ENCODE measurements at regions not wholly inside any gene's neighbourhood (a gene's known extent, or its start where the extent isn't known, plus 50 kb on each side); places are given as distances from the start of the nearest gene placed in this dataset.

- H3K79me1 ChIP-seq (ENCODE audit: low read depth, low read length), result no peaks in the 10 kb centered on the region
- no peak overlapping the region for H3K18ac ChIP-seq (ENCODE audit: low read length)
- no peaks in the 10 kb centered on the region for H3K9me3 ChIP-seq (replicated peaks in 1 of 2; ENCODE audit: control insufficient read depth in 2 of 2, insufficient read depth in 1 of 2, low read depth in 1 of 2, low read length in 2 of 2)
- no peak overlapping the region for H2BK15ac ChIP-seq (ENCODE audit: low read length)
- H3K4me1 ChIP-seq (ENCODE audit: control insufficient read depth in 2 of 2, insufficient read depth in 1 of 2, low read depth in 1 of 2, low read length in 2 of 2), result peaks cover 1 to 3% of the 10 kb centered on the region in 2 donors
- no peak overlapping the region for H4K91ac ChIP-seq (ENCODE audit: low read depth, low read length, poor library complexity)
- H3K36me3 ChIP-seq (replicated peaks in 1 of 2; ENCODE audit: control insufficient read depth in 2 of 2, insufficient read depth in 2 of 2, low read length in 2 of 2), result no peaks in the 10 kb centered on the region
- no peak overlapping the region for H3K27ac ChIP-seq (replicated peaks; ENCODE audit: low read length)
- H3K4me2 ChIP-seq (ENCODE audit: insufficient read depth, low read length, poor library complexity, severe bottlenecking), result no peak overlapping the region
- no peak overlapping the region for H3K4ac ChIP-seq (ENCODE audit: low read length)
- H2BK120ac ChIP-seq (ENCODE audit: low read depth, low read length), result no peak overlapping the region
- no CpG with 5 or more reads among the region's 2 CpGs for WGBS, 2 donors (ENCODE audit: extremely low coverage in 2 of 2, insufficient read length in 2 of 2, insufficient replicate concordance in 1 of 2)
- no peak overlapping the region for H2AK5ac ChIP-seq (ENCODE audit: low read depth, low read length)
- H3K9ac ChIP-seq (ENCODE audit: low read depth, low read length, poor library complexity), result no peak overlapping the region
- H2BK5ac ChIP-seq (ENCODE audit: low read length), result no peak overlapping the region
- DNase-seq (ENCODE audit: low spot score), result no peak
- H2AFZ ChIP-seq (ENCODE audit: low read length), result no peak overlapping the region
- H3K4me3 ChIP-seq (ENCODE audit: low read length in 2 of 2), result no peak overlapping the region
- H3K23ac ChIP-seq (ENCODE audit: low read depth, low read length, poor library complexity), result no peak overlapping the region
- H3K14ac ChIP-seq (ENCODE audit: low read length), result no peak overlapping the region
- H3K27me3 ChIP-seq (ENCODE audit: control insufficient read depth in 3 of 3, insufficient read depth in 3 of 3, low read depth in 1 of 3, low read length in 3 of 3), result no peaks in the 10 kb centered on the region
- H4K8ac ChIP-seq (ENCODE audit: low read depth, low read length), result no peak overlapping the region
- no peak overlapping the region for H2BK12ac ChIP-seq (ENCODE audit: low read length)
These were observed 357.1 kb upstream of the TNP1 start for GRCh38 chr2:217216982-217217381.

- Histone ChIP-seq H3K27ac (replicated peaks; ENCODE audit: low read length) (no peak overlapping the region), H3K14ac (ENCODE audit: low read length) (no peak overlapping the region), H2BK12ac (ENCODE audit: low read length) (no peak overlapping the region), H3K4me1 (ENCODE audit: control insufficient read depth in 2 of 2, insufficient read depth in 1 of 2, low read depth in 1 of 2, low read length in 2 of 2) (peaks cover 1 to 3% of the 10 kb centered on the region in 2 donors), H3K9ac (ENCODE audit: low read depth, low read length, poor library complexity) (no peak overlapping the region), H4K8ac (ENCODE audit: low read depth, low read length) (no peak overlapping the region), H2BK15ac (ENCODE audit: low read length) (no peak overlapping the region), H3K4ac (ENCODE audit: low read length) (no peak overlapping the region), H2BK120ac (ENCODE audit: low read depth, low read length) (no peak overlapping the region), H3K18ac (ENCODE audit: low read length) (no peak overlapping the region), H3K36me3 (replicated peaks in 1 of 2; ENCODE audit: control insufficient read depth in 2 of 2, insufficient read depth in 2 of 2, low read length in 2 of 2) (no peaks in the 10 kb centered on the region), H3K4me3 (ENCODE audit: low read length in 2 of 2) (no peak overlapping the region), H3K79me1 (ENCODE audit: low read depth, low read length) (no peaks in the 10 kb centered on the region), H3K4me2 (ENCODE audit: insufficient read depth, low read length, poor library complexity, severe bottlenecking) (no peak overlapping the region), H2AK5ac (ENCODE audit: low read depth, low read length) (no peak overlapping the region), H3K9me3 (replicated peaks in 1 of 2; ENCODE audit: control insufficient read depth in 2 of 2, insufficient read depth in 1 of 2, low read depth in 1 of 2, low read length in 2 of 2) (no peaks in the 10 kb centered on the region), H4K91ac (ENCODE audit: low read depth, low read length, poor library complexity) (no peak overlapping the region), H2BK5ac (ENCODE audit: low read length) (no peak overlapping the region), H2AFZ (ENCODE audit: low read length) (no peak overlapping the region), H3K23ac (ENCODE audit: low read depth, low read length, poor library complexity) (no peak overlapping the region), H3K27me3 (ENCODE audit: control insufficient read depth in 3 of 3, insufficient read depth in 3 of 3, low read depth in 1 of 3, low read length in 3 of 3) (no peaks in the 10 kb centered on the region)
- no peak for DNase-seq (ENCODE audit: low spot score)
- WGBS, 2 donors (ENCODE audit: extremely low coverage in 2 of 2, insufficient read length in 2 of 2, insufficient replicate concordance in 1 of 2), result no CpG with 5 or more reads among the region's 4 CpGs
These were observed 356.5 kb upstream of the TNP1 start for GRCh38 chr2:217216316-217216715.

- no peak overlapping the region for H2AFZ ChIP-seq (ENCODE audit: low read length)
- no peaks in the 10 kb centered on the region for H3K9me3 ChIP-seq (replicated peaks in 1 of 2; ENCODE audit: control insufficient read depth in 2 of 2, insufficient read depth in 1 of 2, low read depth in 1 of 2, low read length in 2 of 2)
- no peak overlapping the region for H2AK5ac ChIP-seq (ENCODE audit: low read depth, low read length)
- H2BK120ac ChIP-seq (ENCODE audit: low read depth, low read length), result no peak overlapping the region
- no peak overlapping the region for H3K4me2 ChIP-seq (ENCODE audit: insufficient read depth, low read length, poor library complexity, severe bottlenecking)
- H3K4me1 ChIP-seq (ENCODE audit: control insufficient read depth in 2 of 2, insufficient read depth in 1 of 2, low read depth in 1 of 2, low read length in 2 of 2), result peaks cover 1 to 3% of the 10 kb centered on the region in 2 donors
- H3K18ac ChIP-seq (ENCODE audit: low read length), result no peak overlapping the region
- no peak overlapping the region for H3K14ac ChIP-seq (ENCODE audit: low read length)
- H2BK15ac ChIP-seq (ENCODE audit: low read length), result no peak overlapping the region
- no peak overlapping the region for H4K91ac ChIP-seq (ENCODE audit: low read depth, low read length, poor library complexity)
- no peak overlapping the region for H3K4me3 ChIP-seq (ENCODE audit: low read length in 2 of 2)
- H4K8ac ChIP-seq (ENCODE audit: low read depth, low read length), result no peak overlapping the region
- H2BK12ac ChIP-seq (ENCODE audit: low read length), result no peak overlapping the region
- no peak overlapping the region for H3K9ac ChIP-seq (ENCODE audit: low read depth, low read length, poor library complexity)
- H3K27me3 ChIP-seq (ENCODE audit: control insufficient read depth in 3 of 3, insufficient read depth in 3 of 3, low read depth in 1 of 3, low read length in 3 of 3), result no peaks in the 10 kb centered on the region
- no peak overlapping the region for H3K23ac ChIP-seq (ENCODE audit: low read depth, low read length, poor library complexity)
- no peaks in the 10 kb centered on the region for H3K79me1 ChIP-seq (ENCODE audit: low read depth, low read length)
- no peak for DNase-seq (ENCODE audit: low spot score)
- no peaks in the 10 kb centered on the region for H3K36me3 ChIP-seq (replicated peaks in 1 of 2; ENCODE audit: control insufficient read depth in 2 of 2, insufficient read depth in 2 of 2, low read length in 2 of 2)
- no peak overlapping the region for H2BK5ac ChIP-seq (ENCODE audit: low read length)
- no peak overlapping the region for H3K4ac ChIP-seq (ENCODE audit: low read length)
- no peak overlapping the region for H3K27ac ChIP-seq (replicated peaks; ENCODE audit: low read length)
- WGBS, 2 donors (ENCODE audit: extremely low coverage in 2 of 2, insufficient read length in 2 of 2, insufficient replicate concordance in 1 of 2), result no CpG with 5 or more reads among the region's 6 CpGs
These were observed 356.0 kb upstream of the TNP1 start for GRCh38 chr2:217215877-217216276.

GRCh38 chr2:217208867-217209266 is 349.0 kb upstream of the TNP1 start:
- H3K9ac ChIP-seq (ENCODE audit: low read depth, low read length, poor library complexity), result no peak overlapping the region
- H2BK12ac ChIP-seq (ENCODE audit: low read length), result no peak overlapping the region
- no peak overlapping the region for H2AK5ac ChIP-seq (ENCODE audit: low read depth, low read length)
- H2BK5ac ChIP-seq (ENCODE audit: low read length), result no peak overlapping the region
- WGBS, 2 donors (ENCODE audit: extremely low coverage in 2 of 2, insufficient read length in 2 of 2, insufficient replicate concordance in 1 of 2), result no CpG with 5 or more reads among the region's 1 CpG
- no peaks in the 10 kb centered on the region for H3K79me1 ChIP-seq (ENCODE audit: low read depth, low read length)
- no peak overlapping the region for H4K91ac ChIP-seq (ENCODE audit: low read depth, low read length, poor library complexity)
- no peak overlapping the region for H3K18ac ChIP-seq (ENCODE audit: low read length)
- no peak overlapping the region for H3K23ac ChIP-seq (ENCODE audit: low read depth, low read length, poor library complexity)
- no peak overlapping the region for H2BK15ac ChIP-seq (ENCODE audit: low read length)
- H3K27ac ChIP-seq (replicated peaks; ENCODE audit: low read length), result no peak overlapping the region
- no peaks in the 10 kb centered on the region for H3K36me3 ChIP-seq (replicated peaks in 1 of 2; ENCODE audit: control insufficient read depth in 2 of 2, insufficient read depth in 2 of 2, low read length in 2 of 2)
- no peak overlapping the region for H3K14ac ChIP-seq (ENCODE audit: low read length)
- no peak overlapping the region for H3K4me2 ChIP-seq (ENCODE audit: insufficient read depth, low read length, poor library complexity, severe bottlenecking)
- H2AFZ ChIP-seq (ENCODE audit: low read length), result no peak overlapping the region
- no peak for DNase-seq (ENCODE audit: low spot score)
- H3K4me3 ChIP-seq (ENCODE audit: low read length in 2 of 2), result no peak overlapping the region
- H4K8ac ChIP-seq (ENCODE audit: low read depth, low read length), result no peak overlapping the region
- H3K4ac ChIP-seq (ENCODE audit: low read length), result no peak overlapping the region
- no peaks in the 10 kb centered on the region for H3K27me3 ChIP-seq (ENCODE audit: control insufficient read depth in 3 of 3, insufficient read depth in 3 of 3, low read depth in 1 of 3, low read length in 3 of 3)
- H3K9me3 ChIP-seq (replicated peaks in 1 of 2; ENCODE audit: control insufficient read depth in 2 of 2, insufficient read depth in 1 of 2, low read depth in 1 of 2, low read length in 2 of 2), result no peaks in the 10 kb centered on the region
- peaks cover 0 to 12% of the 10 kb centered on the region in 2 donors for H3K4me1 ChIP-seq (ENCODE audit: control insufficient read depth in 2 of 2, insufficient read depth in 1 of 2, low read depth in 1 of 2, low read length in 2 of 2)
- no peak overlapping the region for H2BK120ac ChIP-seq (ENCODE audit: low read depth, low read length)

Measured in neuronal stem cell (in vitro differentiated cells).